HG02870 (cell line): ENCODE measurements at regions not wholly inside any gene's neighbourhood (a gene's known extent, or its start where the extent isn't known, plus 50 kb on each side); places are given as distances from the start of the nearest gene placed in this dataset.
"Not testable (repeated sequence)": the region's sequence is repeated elsewhere in the genome, so short reads cannot be mapped to it uniquely, and the experiment has no call there.

Source experiments
- ATAC-seq: cut with Tn5 transposase; IDR thresholded peaks from one replicate; pipeline ENCODE4 v1.9.1; 2021; ENCODE audit warnings: mild to moderate bottlenecking, moderate library complexity; ENCODE audit not compliant: unreplicated experiment

DNA sequence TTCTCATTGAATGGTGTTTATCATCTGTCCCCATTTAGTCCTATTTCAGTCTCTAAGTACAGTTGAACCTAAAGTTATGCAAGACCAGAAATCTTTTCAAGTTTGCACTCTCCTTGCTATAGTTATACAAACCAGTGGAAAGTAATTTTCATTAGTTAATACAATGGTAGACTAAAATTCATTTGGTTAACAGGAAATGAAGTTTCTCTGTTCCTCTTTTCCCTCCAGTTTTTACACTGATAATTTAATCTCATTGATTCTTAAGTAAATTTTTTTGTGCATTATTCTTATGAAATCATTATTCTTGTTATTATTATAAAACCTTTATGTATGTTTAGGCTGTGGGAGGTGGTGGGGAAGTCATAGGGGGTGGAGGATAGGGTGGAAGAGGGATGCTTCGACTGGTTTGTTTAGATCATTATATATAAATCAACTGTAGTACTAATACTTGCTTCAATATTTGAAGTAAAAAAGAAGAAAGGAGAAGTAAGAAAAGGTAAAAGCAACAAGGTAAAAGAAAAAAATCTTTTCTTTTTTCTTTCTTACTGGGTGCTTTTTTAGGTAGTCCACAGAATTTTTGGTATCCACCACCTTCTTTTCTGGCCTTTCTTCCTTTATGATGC is 104.1 kb downstream of the GPR85 start:
- ATAC-seq, result peak; percentile 66

DNA sequence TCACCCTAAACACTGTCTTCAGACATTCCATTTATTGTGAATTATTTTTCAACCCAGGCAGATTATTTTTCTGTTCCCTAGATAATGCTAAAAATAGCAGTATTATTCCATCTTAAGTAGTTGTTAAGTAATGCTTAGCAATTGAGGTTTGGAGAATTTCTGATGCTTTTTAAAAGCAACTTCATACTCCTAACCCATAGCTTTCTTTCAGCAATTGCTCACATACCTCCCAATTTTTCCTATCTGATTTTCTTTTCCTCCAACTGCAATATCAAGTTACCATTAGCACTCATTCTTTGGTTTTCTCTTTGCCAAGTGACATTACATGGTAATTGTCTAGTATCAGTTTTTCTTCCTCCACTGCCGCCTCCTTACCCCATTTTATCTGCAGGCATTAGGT is 104.7 kb downstream of the GPR85 start:
- ATAC-seq, result peak; percentile 18

DNA sequence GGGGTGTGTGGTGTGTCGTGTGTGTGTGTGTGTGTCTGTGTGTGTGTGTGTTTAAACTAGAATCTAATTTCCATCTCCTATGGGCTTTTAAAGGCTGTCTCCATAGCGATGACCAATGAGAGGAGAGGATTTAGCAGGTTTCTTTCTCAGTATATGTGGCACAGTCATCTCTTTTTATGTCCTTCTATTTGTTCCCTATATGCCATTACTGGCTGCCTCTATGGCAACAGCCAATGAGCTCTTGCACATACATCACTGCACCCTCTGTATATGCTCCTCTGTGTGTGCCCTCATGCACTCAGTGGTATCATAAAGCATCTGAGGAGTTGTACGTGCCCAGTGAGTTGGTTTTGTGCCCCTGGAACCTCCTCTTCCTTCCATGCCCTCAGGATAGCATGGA is 107.6 kb downstream of the GPR85 start:
- not testable (repeated sequence) for ATAC-seq

DNA sequence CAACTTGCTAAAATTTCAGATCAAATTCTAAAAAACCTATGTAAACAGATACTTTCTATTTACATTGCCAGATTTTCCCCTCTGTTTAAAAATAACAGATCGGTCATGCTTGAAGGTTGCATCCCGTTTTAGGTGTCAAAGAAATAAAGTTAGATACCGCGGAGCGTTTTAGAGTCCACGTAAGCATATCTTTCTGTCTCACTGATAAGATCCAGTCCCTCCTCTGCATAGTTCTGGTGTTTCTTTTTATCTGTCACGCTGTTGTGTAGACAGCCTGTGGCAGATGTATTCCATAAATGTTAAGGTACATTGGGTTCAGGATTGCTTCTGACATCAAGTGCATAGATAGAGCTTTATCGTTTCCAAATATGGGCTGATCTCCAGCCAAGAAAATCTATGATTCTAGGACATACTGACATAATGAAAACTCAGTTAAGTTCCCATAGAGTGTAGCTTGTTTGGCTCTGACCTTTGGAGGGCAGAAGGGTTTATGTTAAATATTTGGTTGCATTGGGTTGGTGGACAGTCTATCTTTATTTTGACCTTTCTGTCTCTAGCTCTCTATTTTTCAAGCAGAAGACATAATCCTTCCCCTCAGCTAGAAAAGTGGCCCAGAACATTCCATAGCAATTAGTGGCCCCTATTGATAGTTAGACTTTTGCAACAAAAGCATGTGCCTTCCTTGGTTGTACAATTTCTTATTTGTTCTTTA is 109.2 kb downstream of the GPR85 start:
- ATAC-seq, result not testable (repeated sequence)

DNA sequence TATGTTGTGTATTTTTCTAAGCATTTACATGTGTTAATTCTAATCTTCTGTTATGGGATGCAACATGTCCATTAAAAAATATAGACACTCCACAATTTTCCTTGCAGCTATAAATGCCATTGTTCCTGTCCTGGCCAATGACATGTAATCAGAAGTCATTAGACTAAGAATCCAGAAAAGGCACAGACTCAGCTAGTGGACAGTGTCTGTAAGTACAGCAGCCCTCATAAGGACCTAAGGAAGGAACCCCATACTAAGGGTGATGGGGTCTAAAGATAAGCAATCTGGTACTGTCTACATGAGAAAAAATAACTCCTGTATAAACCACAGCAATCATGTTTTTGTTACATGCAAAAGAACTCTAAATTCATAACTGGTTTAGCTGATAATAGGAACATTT is 115.9 kb downstream of the GPR85 start:
- ATAC-seq, result peak; percentile 68

DNA sequence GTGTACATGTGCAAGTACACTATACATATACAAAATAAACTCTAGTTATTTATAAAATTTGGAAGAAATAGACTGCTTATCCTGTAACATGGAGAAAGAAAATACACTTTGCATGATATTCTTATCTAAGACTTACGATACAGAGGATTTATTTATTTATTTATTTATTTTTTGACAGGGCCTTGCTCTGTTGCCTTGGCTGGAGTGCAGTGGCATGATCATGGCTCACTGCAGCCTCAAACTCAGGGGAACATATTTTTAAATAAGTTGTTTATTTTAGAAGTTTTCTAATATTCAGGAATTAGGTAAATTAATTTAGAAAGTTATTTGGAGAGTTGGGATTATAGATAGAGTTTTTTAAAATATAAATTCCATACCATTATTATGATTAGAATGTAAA is 116.7 kb downstream of the GPR85 start:
- ATAC-seq, result no peak

DNA sequence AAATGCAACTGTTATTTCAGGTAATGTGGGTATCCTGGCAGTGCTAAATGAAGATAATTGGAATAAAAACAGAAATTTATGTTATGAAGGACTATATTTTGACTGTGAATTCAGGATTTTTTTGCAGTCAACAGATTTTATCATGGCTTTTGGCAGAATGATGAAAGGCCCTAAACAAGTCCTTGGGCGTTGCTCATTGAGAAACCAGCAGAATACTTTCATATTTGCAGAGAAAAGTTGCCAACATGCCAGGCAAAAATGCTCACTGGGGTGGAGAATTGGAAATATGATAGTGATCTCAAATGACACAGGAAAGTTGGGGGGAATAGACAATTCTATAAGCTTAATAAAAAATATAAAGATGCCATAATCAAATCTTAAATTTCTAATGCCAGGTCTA is 121.1 kb downstream of the GPR85 start:
- ATAC-seq, result no peak

DNA sequence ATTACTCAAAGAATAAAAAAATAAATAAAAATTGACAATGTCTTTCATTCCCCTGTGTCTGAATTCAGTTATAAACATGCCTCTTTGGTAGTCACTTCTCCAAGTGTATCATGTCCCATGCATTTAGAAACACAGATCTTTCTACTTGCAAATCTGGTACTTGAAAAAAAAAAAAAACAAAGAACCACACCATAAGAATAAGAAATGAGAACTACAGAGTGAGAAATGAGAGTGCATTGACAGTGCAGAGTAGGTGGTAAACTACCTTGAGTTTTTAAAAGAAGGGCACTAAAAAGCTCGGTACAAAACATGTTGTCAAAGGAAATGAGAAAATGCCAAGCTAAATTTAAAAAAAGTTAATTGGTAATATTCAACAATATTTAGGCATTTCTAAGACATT is 123.0 kb downstream of the GPR85 start:
- no peak for ATAC-seq

DNA sequence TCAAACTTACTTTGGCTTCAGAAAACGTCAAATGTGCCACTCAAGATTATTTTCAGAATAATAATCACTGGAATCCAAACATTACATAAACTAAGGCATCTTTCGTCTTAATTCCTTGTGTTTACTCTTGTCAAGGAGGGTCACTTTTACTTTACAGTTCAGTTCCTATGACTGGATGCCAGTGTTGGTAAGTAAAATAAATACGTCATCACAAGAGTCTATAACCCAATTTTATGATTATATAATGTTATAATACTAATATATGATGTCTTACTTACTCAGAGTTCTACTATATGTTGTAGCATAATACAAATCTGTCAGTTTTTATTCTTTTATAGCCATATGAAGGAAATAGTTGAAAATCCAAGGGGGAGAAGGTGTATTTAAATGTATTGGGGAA is 123.8 kb downstream of the GPR85 start:
- ATAC-seq, result no peak

DNA sequence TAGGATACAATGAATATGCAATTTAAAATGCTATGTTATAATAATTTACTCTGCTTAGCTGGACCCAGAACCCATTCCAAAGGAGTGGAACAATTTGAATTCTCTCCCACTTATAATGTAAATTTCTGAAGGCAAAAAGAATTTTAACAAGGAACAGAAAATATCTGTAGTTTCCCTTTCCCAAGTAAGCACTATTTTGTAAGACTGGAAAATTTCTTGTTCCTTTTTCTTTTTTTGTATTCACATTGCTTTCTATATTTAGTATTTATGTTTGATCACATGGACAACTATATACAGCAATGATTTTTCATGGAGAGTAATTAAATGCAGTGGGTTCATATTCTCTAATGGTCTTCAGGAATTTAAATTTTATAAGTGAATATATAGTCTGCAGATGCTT is 127.4 kb downstream of the GPR85 start:
- no peak for ATAC-seq

DNA sequence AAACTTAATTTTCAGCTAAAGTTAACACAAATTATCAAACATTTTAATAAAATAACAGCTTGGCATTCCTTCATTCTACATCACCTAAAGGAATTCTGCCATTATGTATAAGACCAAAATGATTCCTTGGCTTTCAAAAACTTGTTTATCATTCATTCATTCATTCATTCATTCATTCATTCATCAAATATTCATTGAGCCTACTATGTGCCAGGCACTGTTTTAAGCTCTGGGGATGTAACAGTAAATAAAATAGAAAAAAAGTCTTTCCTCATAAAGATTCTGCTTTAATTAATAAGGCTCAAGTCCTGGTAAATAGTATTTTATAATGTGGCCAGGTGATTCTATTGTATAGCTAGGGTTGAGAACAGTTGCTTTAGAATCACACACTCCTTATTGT is 127.9 kb downstream of the GPR85 start:
- no peak for ATAC-seq

DNA sequence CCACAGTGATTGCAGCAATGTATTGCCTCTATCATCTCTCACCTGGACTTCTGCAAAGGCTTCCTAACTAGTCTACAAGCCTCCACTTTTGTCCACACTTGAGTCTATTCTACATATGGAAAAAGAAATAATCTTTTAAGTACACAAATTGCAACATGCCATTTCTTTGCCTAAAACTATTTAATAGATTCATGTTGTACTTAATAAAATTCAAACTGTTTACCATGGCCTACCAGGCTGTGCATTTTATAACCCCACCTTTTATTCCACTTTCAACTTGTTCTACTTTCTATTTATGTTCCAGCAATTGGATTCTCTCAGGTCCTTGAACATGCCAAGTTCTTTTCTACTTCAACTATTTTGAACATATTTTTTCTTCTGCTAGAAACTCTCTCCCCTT is 128.7 kb downstream of the GPR85 start:
- ATAC-seq, result no peak

DNA sequence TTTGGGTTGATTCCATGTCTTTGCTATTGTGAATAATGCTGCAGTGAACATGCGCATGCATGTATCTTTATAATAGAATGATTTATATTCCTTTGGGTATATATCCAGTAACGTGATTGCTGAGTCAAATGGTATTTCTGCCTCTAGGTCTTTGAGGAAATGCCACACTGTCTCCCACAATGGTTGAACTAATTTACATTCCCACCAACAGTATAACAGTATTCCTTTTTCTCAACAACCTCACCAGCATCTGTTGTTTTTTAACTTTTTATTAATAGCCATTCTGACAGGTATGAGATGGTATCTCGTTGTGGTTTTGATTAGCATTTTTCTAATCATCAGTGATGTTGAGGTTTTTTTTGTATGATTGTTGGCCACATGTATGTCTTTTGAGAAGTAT is 133.6 kb downstream of the GPR85 start:
- ATAC-seq, result not testable (repeated sequence)

DNA sequence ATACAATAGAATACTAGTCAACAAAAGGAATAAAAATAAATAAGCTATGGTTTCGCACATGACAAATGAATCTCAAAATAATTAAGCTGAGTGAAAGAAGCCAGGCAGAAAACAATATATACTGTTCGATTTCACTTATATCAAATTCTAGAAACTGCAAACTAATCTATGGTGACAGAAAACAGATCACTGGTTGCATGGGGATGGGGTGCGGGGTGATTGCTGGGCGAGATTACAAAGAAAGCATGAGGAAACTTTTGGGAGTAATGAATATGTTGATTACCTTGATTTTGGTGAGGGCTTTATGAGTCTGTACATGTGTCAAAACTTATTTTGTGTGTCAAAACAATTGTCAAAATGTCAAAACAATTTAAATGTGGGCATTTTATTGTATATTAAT is 135.6 kb downstream of the GPR85 start:
- no peak for ATAC-seq

DNA sequence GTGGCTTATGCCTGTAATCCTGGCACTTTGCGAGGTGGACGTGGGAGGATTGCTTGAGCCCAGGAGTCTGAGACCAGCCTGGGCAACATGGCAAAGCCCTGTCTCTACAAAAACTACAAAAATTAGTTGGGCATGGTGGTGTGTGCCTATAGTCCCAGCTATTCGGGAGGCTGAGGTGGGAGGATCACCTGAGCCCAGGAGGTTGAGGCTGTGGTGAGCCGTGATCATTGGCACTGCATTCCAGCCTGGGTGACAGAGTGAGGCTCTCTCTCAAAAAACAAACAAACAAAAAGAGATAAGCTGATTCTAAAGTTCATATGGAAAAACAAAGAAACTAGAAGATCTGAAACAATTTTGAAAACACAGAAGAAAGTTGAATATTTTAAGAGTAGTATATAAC is 136.9 kb downstream of the GPR85 start:
- not testable (repeated sequence) for ATAC-seq

DNA sequence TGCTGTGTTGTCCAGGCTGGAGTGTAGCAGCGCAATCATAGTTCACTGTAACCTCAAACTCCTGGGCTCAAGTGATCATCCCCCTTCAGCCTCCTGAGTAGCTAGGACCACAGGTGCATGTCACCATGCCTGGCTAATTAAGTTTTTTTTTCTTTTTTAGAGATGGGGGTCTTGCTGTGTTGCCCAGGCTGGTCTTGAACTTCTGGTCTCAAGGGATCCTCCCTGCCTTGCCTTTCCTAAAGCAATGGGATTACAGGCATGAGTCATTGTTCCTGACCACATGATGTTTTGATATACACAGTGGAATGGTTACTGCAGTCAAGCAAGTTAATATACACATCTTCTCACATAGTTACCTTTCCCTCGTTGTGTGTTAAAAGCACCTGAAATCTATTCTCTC is 140.3 kb downstream of the GPR85 start:
- no peak for ATAC-seq

DNA sequence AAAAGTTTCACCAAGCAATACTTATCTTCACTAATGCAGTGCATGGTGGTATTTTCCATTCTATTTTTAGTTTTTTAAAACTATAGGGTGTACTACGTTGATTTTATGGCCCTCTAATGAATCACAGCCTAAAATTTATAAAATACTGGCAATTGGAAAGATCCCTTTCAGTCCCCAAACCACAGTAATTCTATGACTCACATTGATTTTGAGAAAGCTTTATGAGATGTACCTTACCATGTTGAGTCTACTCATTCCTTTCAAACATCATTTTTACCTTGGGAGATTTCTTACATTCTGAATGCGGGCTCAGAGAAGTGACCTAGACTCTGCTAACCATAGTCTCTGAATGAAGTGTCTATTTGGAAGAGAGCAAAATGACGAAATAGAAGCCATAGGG is 141.6 kb downstream of the GPR85 start:
- no peak for ATAC-seq

DNA sequence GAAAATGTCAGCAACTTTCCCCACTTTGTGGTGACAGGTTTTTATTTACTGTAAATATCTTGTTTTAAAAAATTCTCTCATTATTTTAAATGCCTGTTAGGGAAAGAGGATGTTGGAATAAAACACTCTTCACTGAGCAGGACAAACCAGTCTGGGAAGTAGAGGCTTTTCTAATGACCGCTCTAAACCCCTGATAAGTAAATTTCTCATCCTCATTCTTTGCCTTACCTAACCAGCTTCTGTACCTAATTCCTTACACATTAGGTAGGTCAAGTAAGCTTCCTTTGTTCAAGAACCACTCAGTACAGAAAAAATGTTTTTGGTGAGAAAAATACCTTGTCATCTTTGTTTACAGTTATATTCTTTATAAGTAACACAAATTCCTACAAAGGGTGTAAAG is 143.6 kb downstream of the GPR85 start:
- no peak for ATAC-seq

DNA sequence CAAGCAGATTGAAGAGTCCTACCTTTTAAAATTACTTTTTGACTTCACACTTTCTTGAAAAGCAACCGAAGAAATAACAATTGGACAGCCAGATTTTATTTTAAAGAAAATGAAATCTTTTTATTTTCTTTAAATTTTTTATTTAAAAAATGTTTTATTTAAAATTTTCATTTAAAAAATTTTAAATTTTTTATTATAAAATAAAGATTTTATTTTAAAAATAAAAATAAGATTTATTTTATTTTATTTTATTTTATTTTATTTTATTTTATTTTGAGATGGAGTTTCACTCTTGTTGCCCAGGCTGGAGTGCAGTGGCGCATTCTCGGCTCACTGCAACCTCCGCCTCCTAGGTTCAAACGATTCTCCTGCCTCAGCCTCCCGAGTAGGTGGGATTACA is 144.5 kb downstream of the GPR85 start:
- ATAC-seq, result not testable (repeated sequence)

DNA sequence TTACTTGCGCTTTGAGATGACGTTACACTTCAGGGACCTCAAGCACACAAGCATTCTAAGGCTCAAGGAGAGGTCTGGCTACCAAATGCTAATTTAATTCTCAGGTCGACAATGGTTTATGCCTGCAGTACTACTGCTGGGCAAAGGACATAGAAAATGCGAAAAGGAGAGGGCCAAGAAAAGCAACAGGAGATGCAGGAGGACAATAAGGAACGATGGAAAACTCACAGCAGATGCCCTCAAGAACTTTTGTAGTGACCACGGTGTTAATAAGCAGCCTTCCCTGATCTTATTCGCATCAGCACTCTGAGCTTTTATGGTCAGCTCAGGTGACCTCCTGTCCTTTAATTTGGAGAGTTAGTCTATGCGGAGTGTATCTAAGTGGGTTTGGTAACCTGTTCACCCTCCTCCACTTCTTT is 146.3 kb downstream of the GPR85 start:
- ATAC-seq, result peak; percentile 37

DNA sequence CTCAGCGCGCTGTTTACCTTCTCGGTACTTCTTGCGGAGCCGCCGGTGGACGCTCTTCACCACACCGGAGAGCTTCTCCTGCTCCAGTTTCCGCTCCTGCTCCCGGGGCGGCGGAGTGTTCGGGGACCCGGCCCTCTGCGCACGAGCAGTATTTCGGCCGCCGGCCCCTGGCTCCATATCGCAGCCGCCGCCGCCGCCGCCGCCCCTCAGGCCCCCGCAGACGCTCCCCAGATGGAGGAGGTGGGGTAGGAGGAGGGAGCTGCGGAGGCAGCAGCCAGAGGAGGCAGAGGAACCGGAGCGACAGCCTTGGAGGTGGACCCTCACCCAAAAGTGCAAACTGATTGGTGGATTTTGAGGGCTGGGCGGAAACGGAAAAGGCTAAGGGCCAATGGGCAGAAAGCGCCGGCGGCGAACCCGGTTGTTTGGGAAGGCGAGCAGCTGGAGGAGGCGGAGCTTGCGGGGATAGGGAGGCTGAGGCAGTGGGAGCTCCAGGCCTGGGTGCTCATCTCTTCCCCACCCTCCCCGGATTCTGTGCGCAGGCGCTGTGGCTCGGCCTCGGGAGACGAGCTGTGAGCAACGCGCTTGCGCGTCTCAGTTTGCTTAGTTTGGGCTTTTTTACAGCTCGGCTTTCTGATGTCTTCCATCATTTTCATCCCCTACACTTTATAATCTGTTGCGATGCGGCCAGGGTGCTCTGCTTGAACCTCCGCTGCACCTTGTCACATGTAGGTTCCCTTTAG is 146.9 kb downstream of the GPR85 start:
- peak; percentile 96 for ATAC-seq
